K562 (cell line): ENCODE measurements at regions not wholly inside any gene's neighbourhood (a gene's known extent, or its start where the extent isn't known, plus 50 kb on each side); places are given as distances from the start of the nearest gene placed in this dataset.

Experiments
- ATAC-seq: fragments of 200-7000 bp; cut with Tn5 transposase; 3 replicates; pipeline ENCODE4 v1.9.1; 2020; ENCODE audit warnings: moderate library complexity
- BruUV-seq: library from RNA; stranded (reverse); fragments of 400-500 nt; replicated peaks from 2 replicates; lab custom pipeline; 2021; lab: Mats Ljungman, UMichigan
- CTCF ChIA-PET: fragments of 300-600 bp; formaldehyde crosslinking; extraction: SDS; loops from one replicate; lab custom pipeline; 2021; ENCODE audit warnings: low intra/inter-chr PET ratio; lab: Yijun Ruan, JAX
- POLR2A ChIA-PET: fragments of 300-600, 350-650 bp; sonication (Branson Sonifier 250); formaldehyde crosslinking; extraction: SDS; loops from one replicate; lab custom pipeline; 2021; ENCODE audit warnings: antibody characterized with exemption, inconsistent platforms; lab: Yijun Ruan, JAX
- DNase-seq, 4 experiments: peaks; one replicate each; pipeline versions ENCODE4 v3.0.0 to v3.0.0-alpha.2; 2011 to 2018; ENCODE audit warnings: low spot score in 3 of 4, mixed read lengths in 3 of 4; ENCODE audit errors: extremely low read depth in 1 of 4
- FAIRE-seq: peaks from 2 replicates; lab custom pipeline; 2011; peaks lifted over from hg19 to GRCh38; lab: Jason Lieb, UNC
- H2AFZ ChIP-seq: 2 replicates; pipeline ENCODE4 v1.6.0; 2011; ENCODE audit warnings: low read depth, low read length, control low read depth, inconsistent platforms
- H3K27ac ChIP-seq: fragments of 200-600 bp; 3 replicates; pipeline ENCODE4 v1.8.0; 2011; ENCODE audit warnings: low read depth, mild to moderate bottlenecking, control low read depth, inconsistent platforms, low read length, moderate library complexity, mixed read lengths; ENCODE audit errors: extremely low read depth
- H3K27me3 ChIP-seq, 2 experiments: fragments of 300-600 bp in 1 of 2; 2 replicates in 1 of 2; 3 replicates in 1 of 2; pipeline versions ENCODE4 v1.6.0 to v1.8.0; 2011; ENCODE audit warnings: inconsistent platforms in 2 of 2, low read length in 2 of 2, mild to moderate bottlenecking in 1 of 2, mixed read lengths in 1 of 2, moderate library complexity in 1 of 2; ENCODE audit not compliant: control insufficient read depth in 2 of 2, insufficient read depth in 2 of 2
- H3K36me3 ChIP-seq: fragments of 300-600 bp; 3 replicates; pipeline ENCODE4 v1.8.0; 2011; ENCODE audit warnings: mild to moderate bottlenecking, low read length, inconsistent platforms; ENCODE audit not compliant: control insufficient read depth, insufficient read depth
- H3K4me1 ChIP-seq, 2 experiments: fragments of 200-600 bp in 1 of 2; replicated peaks in 1 of 2; 2 replicates in 1 of 2; 3 replicates in 1 of 2; pipeline versions ENCODE4 v1.5.1 to v1.8.0; 2011; ENCODE audit warnings: inconsistent platforms in 2 of 2, low read length in 2 of 2, mild to moderate bottlenecking in 1 of 2, mixed read lengths in 1 of 2, moderate library complexity in 1 of 2; ENCODE audit not compliant: control insufficient read depth in 2 of 2, insufficient read depth in 2 of 2
- H3K4me2 ChIP-seq: 2 replicates; pipeline ENCODE4 v1.6.1; 2011; ENCODE audit warnings: low read length, control low read depth, inconsistent platforms, mixed read lengths; ENCODE audit not compliant: insufficient read depth
- H3K4me3 ChIP-seq: fragments of 200-600 bp; sonication (generic), shearing (Covaris generic); 2 replicates; pipeline ENCODE4 v1.5.1; 2016; ENCODE audit warnings: control low read depth, inconsistent platforms
- H3K79me2 ChIP-seq: fragments of 200-600 bp; 3 replicates; pipeline ENCODE4 v1.8.0; 2011; ENCODE audit warnings: low read length, inconsistent platforms; ENCODE audit not compliant: control insufficient read depth, insufficient read depth
- H3K9ac ChIP-seq, 2 experiments: 2 replicates each; pipeline versions ENCODE4 v1.6.0 to v1.6.1; 2011; ENCODE audit warnings: low read depth in 2 of 2, low read length in 2 of 2, control low read depth in 1 of 2, inconsistent platforms in 1 of 2, mild to moderate bottlenecking in 1 of 2, mixed read lengths in 1 of 2; ENCODE audit not compliant: insufficient read depth in 1 of 2
- H3K9me1 ChIP-seq: one replicate; pipeline ENCODE4 v1.6.0; 2011; ENCODE audit warnings: inconsistent platforms, mild to moderate bottlenecking, low read length, moderate library complexity; ENCODE audit not compliant: control insufficient read depth, insufficient read depth
- H3K9me3 ChIP-seq: replicated peaks from 2 replicates; pipeline ENCODE4 v1.5.1; 2011; ENCODE audit warnings: low read depth, low read length, inconsistent platforms; ENCODE audit not compliant: control insufficient read depth, insufficient read depth
- H4K20me1 ChIP-seq: replicated peaks from 2 replicates; pipeline ENCODE4 v1.6.1; 2011; ENCODE audit warnings: low read length, inconsistent platforms, mixed read lengths; ENCODE audit not compliant: control insufficient read depth, insufficient read depth
- CBX3 ChIP-seq, 2 experiments: IDR thresholded peaks; 1 replicate in 1 of 2; 2 replicates in 1 of 2; pipeline ENCODE4 v1.6.1; 2012; ENCODE audit warnings: inconsistent platforms in 2 of 2, low read length in 2 of 2, borderline replicate concordance in 1 of 2, control low read depth in 1 of 2
- CC2D1A ChIP-seq: fragments of 450-650 bp; IDR thresholded peaks from 2 replicates; pipeline ENCODE4 v1.6.1; 2017; ENCODE audit warnings: mild to moderate bottlenecking
- MAFF ChIP-seq: IDR thresholded peaks from 2 replicates; pipeline ENCODE4 v1.6.1; 2012; ENCODE audit warnings: low read length, improper control_type of control experiment
- MAFG ChIP-seq: fragments of 450-650 bp; conservative IDR thresholded peaks from 2 replicates; pipeline ENCODE4 v1.6.1; 2016; ENCODE audit warnings: missing genetic modification characterization, missing compliant biosample characterization
- MCM2 ChIP-seq: fragments of 450-650 bp; IDR thresholded peaks from 2 replicates; pipeline ENCODE4 v1.6.1; 2017; ENCODE audit warnings: low read depth, mild to moderate bottlenecking
- MTF1 ChIP-seq: fragments of 250-450 bp; sonication (Bioruptor Pico); IDR thresholded peaks from 2 replicates; pipeline ENCODE4 v1.9.0; 2021; ENCODE audit warnings: moderate library complexity, mild to moderate bottlenecking, inconsistent platforms, borderline replicate concordance
- NFE2 ChIP-seq: IDR thresholded peaks from 2 replicates; pipeline ENCODE4 v1.6.1; 2014; ENCODE audit warnings: antibody characterized with exemption, low read depth
- RAD21 ChIP-seq, 2 experiments: fragments of 250-450 bp in 1 of 2; fragments of 450-650 bp in 1 of 2; sonication (Bioruptor Pico) in 1 of 2; formaldehyde crosslinking in 1 of 2; IDR thresholded peaks in 1 of 2; conservative IDR thresholded peaks in 1 of 2; 2 replicates each; pipeline versions ENCODE4 v1.4.0 to v1.8.0; 2020 to 2022; ENCODE audit warnings: mild to moderate bottlenecking in 2 of 2, moderate library complexity in 1 of 2
- SMC3 ChIP-seq: conservative IDR thresholded peaks from 2 replicates; pipeline ENCODE4 v1.6.1; 2011; ENCODE audit warnings: low read depth, low read length, improper control_type of control experiment; ENCODE audit not compliant: insufficient read depth
- U2AF2 ChIP-seq: fragments of 200-400 bp; formaldehyde crosslinking; optimal IDR thresholded peaks from 2 replicates; pipeline ENCODE3; 2017; ENCODE audit warnings: low read depth, mild to moderate bottlenecking, low read length
- WHSC1 ChIP-seq: IDR thresholded peaks from one replicate; pipeline ENCODE4 v1.6.1; 2012; ENCODE audit warnings: low read length, control low read depth, inconsistent platforms
- ZNF764 ChIP-seq: fragments of 250-450 bp; sonication (Bioruptor Pico); IDR thresholded peaks from 2 replicates; pipeline ENCODE4 v1.4.0; 2020; ENCODE audit warnings: low read depth, mild to moderate bottlenecking, moderate library complexity
- WGBS: fragments of 100-300 bp; shearing (Covaris generic); methylation state at CpG from one replicate; pipeline ENCODE4 v1.1.6; 2016; ENCODE audit warnings: low coverage, mixed read lengths; ENCODE audit not compliant: insufficient coverage; ENCODE audit errors: missing lambda C conversion rate; 5-methylcytosine and 5-hydroxymethylcytosine counted together
- in situ Hi-C: fragments of 300-500 bp; cut with MboI; formaldehyde crosslinking; loops from 4 replicates; pipeline ENCODE4 v1.15.0; 2018; ENCODE audit warnings: inconsistent platforms, mixed read lengths
- intact Hi-C: fragments of 100-400 bp; cut with micrococcal nuclease; formaldehyde crosslinking; loops from 2 replicates; pipeline ENCODE4 v1.14.2; 2022
- TF ChIP-seq, protein P1 (sequence below): sonication (generic); formaldehyde crosslinking; IDR thresholded peaks from 2 replicates; pipeline ENCODE4 v1.8.0; 2022; ENCODE audit warnings: mild to moderate bottlenecking, low read depth, missing genetic modification reagents
- TF ChIP-seq, protein P2 (sequence below): fragments of 250-450 bp; sonication (Bioruptor Pico); IDR thresholded peaks from 2 replicates; pipeline ENCODE4 v1.5.1; 2021; ENCODE audit warnings: mild to moderate bottlenecking
- TF ChIP-seq, protein P3 (sequence below): sonication (generic); formaldehyde crosslinking; IDR thresholded peaks from 2 replicates; pipeline ENCODE4 v1.9.0; 2022; ENCODE audit warnings: mild to moderate bottlenecking, missing genetic modification reagents
- TF ChIP-seq, protein P4 (sequence below): fragments of 450-650 bp; IDR thresholded peaks from 2 replicates; pipeline ENCODE4 v1.6.1; 2016

DNA sequence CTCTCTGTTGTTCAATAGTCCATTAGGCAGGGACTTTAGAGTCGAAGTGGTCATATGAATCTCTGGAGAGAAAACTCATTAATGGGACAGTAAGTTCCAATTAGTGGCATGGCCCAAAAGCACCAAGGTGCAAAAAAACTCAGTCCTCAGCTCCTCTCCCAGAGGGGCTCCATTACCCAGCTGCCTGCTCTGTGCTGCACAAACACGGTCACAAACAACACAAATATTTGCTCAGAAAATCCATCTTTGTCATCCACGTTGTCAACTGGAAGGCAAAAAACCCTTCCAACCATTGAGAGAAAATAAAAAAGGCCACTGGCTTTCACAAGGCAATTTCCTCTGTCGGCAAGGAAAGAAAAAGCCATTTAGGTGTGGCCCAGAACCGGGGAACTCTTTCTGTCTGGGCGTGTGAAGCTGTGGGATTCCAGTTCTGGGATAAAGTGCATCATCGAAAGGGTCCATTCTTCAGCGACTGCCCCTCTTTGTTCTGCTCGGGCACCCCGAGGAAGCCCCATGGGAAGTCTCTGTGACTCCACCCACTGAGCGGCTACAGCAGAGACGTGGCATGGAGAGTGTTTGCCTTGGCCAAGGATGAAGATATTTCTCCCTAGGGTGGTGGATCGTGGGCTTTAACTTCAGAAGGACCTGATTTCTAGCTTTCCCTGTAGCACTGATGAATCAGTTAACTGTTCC is 137.6 kb downstream of the VRK1 start (continued):
- TF ChIP-seq, protein P1, sequence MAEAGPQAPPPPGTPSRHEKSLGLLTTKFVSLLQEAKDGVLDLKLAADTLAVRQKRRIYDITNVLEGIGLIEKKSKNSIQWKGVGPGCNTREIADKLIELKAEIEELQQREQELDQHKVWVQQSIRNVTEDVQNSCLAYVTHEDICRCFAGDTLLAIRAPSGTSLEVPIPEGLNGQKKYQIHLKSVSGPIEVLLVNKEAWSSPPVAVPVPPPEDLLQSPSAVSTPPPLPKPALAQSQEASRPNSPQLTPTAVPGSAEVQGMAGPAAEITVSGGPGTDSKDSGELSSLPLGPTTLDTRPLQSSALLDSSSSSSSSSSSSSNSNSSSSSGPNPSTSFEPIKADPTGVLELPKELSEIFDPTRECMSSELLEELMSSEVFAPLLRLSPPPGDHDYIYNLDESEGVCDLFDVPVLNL (CRISPR knock-in tag) = no peak
- TF ChIP-seq, protein P2, sequence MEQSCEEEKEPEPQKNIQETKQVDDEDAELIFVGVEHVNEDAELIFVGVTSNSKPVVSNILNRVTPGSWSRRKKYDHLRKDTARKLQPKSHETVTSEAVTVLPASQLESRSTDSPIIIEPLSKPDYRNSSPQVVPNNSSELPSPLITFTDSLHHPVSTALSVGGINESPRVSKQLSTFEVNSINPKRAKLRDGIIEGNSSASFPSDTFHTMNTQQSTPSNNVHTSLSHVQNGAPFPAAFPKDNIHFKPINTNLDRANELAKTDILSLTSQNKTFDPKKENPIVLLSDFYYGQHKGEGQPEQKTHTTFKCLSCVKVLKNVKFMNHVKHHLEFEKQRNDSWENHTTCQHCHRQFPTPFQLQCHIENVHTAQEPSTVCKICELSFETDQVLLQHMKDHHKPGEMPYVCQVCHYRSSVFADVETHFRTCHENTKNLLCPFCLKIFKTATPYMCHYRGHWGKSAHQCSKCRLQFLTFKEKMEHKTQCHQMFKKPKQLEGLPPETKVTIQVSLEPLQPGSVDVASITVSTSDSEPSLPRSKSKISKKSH (CRISPR knock-in tag) = no peak
- no peak for TF ChIP-seq MCM2
- TF ChIP-seq U2AF2 = no peak
- no peak for TF ChIP-seq CBX3 (IDR thresholded peaks at IDR 0.05; ENCODE audit: borderline replicate concordance in 1 of 2, low read length in 2 of 2)
- TF ChIP-seq CC2D1A = no peak

DNA sequence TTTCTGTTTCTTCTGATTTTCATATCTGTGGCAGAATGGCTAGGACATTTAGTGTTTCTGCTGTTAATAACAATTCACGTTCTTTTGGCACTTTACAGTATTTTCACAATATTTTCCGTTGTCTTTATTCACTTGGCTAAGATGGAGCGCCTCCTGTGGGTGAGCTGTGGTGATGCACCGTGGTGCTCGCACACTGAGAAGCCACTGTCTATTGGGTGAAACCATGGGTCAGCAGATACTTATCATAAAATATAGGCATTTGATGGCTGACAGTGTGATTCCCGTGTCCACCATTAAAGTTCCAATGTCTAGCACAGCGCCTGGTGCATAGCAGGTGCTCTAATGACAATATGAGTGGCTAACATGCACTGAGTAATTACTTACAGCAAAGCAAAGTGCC is 141.8 kb downstream of the VRK1 start:
- CTCF ChIA-PET = interaction anchor here (0.5 kb wide), 1 partner anchor 552 kb away, joined by 3 read pairs; no protein-coding TSS in a partner anchor
- Histone ChIP-seq H3K27ac (no peak overlapping the region), H3K9ac (no peak overlapping the region), H3K27me3 (no peaks in the 10 kb centered on the region), H3K36me3 (no peaks in the 10 kb centered on the region), H3K9me1 (no peaks in the 10 kb centered on the region), H3K9me3 (no peaks in the 10 kb centered on the region), H3K79me2 (no peaks in the 10 kb centered on the region), H3K4me2 (no peak overlapping the region; the same call in 1 of the 2 replicates), H3K4me3 (no peak overlapping the region), H2AFZ (no peak overlapping the region), H4K20me1 (peaks cover 5% of the 10 kb centered on the region), H3K4me1 (peaks cover 0 to 1% of the 10 kb centered on the region in 2 experiments; a peak in 1 of 5 replicates)
- POLR2A ChIA-PET = no interaction called here
- peak; percentile 56 to 64 (median 64) for DNase-seq
- in situ Hi-C loops = no loop called here
- intact Hi-C loops = loop anchor here (5.0 to 10.0 kb wide), 2 partner anchors 197 to 354 kb away; no protein-coding TSS in a partner anchor
- no TSS peak for BruUV-seq
- 11% methylated on average over 7 of the region's 7 CpGs for WGBS
- ATAC-seq = peak; percentile 84
- peak; percentile 69 for FAIRE-seq
- TF ChIP-seq, protein P3, sequence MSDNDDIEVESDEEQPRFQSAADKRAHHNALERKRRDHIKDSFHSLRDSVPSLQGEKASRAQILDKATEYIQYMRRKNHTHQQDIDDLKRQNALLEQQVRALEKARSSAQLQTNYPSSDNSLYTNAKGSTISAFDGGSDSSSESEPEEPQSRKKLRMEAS (CRISPR knock-in tag) = no peak
- TF ChIP-seq ZNF764 (CRISPR knock-in tag) (0 out of 2 replicates have a peak, but pooled peaks have one; percentile 29), MAFF (peak; percentile 52; the same call in 1 of the 2 replicates), SMC3 (0 out of 2 replicates have a peak, but pooled peaks have one; percentile 30), NFE2 (peak; percentile 29; the same call in 1 of the 2 replicates), MTF1 (CRISPR knock-in tag) (no peak), WHSC1 (no peak), MAFG (0 out of 2 replicates have a peak, but pooled peaks have one; percentile 44), RAD21 (CRISPR knock-in tag; conservative IDR thresholded peaks at IDR 0.05 in 1 of 2, IDR thresholded peaks at IDR 0.05 in 1 of 2) (peak; percentile 25 to 77; a peak in 2 of 4 replicates)
- TF ChIP-seq, protein P4, sequence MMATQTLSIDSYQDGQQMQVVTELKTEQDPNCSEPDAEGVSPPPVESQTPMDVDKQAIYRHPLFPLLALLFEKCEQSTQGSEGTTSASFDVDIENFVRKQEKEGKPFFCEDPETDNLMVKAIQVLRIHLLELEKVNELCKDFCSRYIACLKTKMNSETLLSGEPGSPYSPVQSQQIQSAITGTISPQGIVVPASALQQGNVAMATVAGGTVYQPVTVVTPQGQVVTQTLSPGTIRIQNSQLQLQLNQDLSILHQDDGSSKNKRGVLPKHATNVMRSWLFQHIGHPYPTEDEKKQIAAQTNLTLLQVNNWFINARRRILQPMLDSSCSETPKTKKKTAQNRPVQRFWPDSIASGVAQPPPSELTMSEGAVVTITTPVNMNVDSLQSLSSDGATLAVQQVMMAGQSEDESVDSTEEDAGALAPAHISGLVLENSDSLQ = peak; percentile 14; the same call in 1 of the 2 replicates
